GM12873 (cell line): ENCODE measurements at regions not wholly inside any gene's neighbourhood (a gene's known extent, or its start where the extent isn't known, plus 50 kb on each side); places are given as distances from the start of the nearest gene placed in this dataset.

Source experiments
- CTCF ChIP-seq: IDR thresholded peaks from 2 replicates; pipeline ENCODE4 v1.5.1; 2012; ENCODE audit warnings: low read depth, mild to moderate bottlenecking, moderate library complexity, low read length, control low read depth; ENCODE audit not compliant: insufficient read depth; ENCODE audit errors: missing control alignments

- TF ChIP-seq CTCF, result no peak
Observed at GRCh38 chr12:94046626-94047410, 101.6 kb upstream of the PLXNC1 start.

GRCh38 chr12:94047781-94048567 is 100.4 kb upstream of the PLXNC1 start:
- no peak for TF ChIP-seq CTCF

GRCh38 chr12:94048757-94049156 is 99.6 kb upstream of the PLXNC1 start:
- TF ChIP-seq CTCF, result no peak

GRCh38 chr12:94049718-94050117 is 98.7 kb upstream of the PLXNC1 start:
- TF ChIP-seq CTCF, result no peak

GRCh38 chr12:94053676-94054075 is 94.7 kb upstream of the PLXNC1 start:
- TF ChIP-seq CTCF, result no peak

GRCh38 chr12:94055528-94055927 is 92.8 kb upstream of the PLXNC1 start:
- TF ChIP-seq CTCF, result no peak

GRCh38 chr12:94056419-94057158 is 91.8 kb upstream of the PLXNC1 start:
- no peak for TF ChIP-seq CTCF
